ENCODE measurements at regions not wholly inside any gene's neighbourhood (a gene's known extent, or its start where the extent isn't known, plus 50 kb on each side); places are given as distances from the start of the nearest gene placed in this dataset.
"Not testable (repeated sequence)": the region's sequence is repeated elsewhere in the genome, so short reads cannot be mapped to it uniquely, and the experiment has no call there.

DNA sequence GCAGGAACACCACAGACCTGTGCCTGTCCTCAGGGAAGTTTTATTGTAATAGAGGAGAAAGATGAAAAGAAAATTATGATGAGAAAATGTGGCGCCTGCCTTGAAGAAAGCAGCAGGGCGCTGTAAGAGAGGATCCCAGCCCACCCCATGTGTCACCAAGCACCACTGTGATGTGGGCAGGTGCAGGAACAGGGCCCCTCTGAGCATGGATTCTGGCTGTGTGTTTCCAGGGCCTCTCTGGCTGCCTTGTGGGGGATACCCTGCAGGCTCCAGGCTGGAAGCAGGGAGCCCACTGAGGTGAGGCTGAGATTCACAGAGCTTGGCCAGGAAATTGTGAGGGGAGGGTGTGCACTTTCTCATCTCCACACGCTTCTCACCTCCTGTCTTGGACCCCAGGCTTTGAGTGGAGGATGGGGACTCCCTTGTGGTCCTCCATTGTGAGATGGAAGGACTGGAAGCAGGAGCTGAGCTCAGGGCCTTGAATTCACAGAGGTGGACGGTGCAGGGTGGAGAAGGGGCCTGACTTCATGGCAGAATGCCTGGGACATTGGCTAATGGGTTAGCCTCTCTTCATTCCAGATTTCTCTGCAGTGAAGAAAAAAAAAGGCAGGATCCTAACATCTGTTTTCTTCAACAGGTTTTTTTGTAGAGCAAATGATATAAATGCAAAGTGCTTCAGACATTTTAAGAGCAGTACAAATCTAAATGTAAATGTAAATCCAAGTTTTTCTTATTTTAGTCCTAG, 246.6 kb upstream of the B3GAT1 start:
- no peak for DNase-seq

GRCh38 chr11:134657631-134658030, 245.6 kb upstream of the B3GAT1 start:
- DNase-seq = no peak

DNA sequence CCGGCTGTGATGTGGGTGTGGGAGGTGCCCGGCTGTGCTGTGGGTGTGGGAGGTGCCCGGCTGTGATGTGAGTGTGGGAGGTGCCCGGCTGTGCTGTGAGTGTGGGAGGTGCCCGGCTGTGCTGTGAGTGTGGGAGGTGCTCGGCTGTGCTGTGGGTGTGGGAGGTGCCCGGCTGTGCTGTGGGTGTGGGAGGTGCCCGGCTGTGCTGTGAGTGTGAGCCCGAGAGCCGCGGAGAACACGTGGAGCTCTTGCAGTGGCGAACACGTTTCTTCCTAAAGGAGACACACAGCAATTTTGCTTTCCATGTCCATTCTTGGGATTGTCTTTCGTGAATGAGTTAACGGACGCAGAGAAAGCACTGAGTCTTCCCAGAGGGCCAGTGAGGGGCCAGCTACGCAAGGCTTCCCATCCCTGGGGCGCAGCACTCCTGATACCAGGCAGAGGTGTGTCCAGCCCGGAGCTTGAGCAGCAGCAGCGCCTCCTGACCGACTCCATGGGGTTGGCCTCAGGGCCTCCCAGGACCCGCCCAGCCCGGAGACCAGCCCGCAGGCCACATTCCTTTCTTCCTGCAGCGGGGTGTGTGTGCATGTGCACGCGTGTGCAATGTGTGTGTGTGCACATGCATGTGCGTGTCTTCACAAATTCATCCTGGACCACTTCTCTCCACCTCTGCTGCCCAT, 245.0 kb upstream of the B3GAT1 start:
- DNase-seq = no peak

- not testable (repeated sequence) for DNase-seq
Observed at GRCh38 chr11:134656086-134656840, 244.2 kb upstream of the B3GAT1 start.

- no peak for DNase-seq
Observed at GRCh38 chr11:134655189-134655989, 243.3 kb upstream of the B3GAT1 start.

- DNase-seq = no peak
Observed at GRCh38 chr11:134654161-134654915, 242.3 kb upstream of the B3GAT1 start.

DNA sequence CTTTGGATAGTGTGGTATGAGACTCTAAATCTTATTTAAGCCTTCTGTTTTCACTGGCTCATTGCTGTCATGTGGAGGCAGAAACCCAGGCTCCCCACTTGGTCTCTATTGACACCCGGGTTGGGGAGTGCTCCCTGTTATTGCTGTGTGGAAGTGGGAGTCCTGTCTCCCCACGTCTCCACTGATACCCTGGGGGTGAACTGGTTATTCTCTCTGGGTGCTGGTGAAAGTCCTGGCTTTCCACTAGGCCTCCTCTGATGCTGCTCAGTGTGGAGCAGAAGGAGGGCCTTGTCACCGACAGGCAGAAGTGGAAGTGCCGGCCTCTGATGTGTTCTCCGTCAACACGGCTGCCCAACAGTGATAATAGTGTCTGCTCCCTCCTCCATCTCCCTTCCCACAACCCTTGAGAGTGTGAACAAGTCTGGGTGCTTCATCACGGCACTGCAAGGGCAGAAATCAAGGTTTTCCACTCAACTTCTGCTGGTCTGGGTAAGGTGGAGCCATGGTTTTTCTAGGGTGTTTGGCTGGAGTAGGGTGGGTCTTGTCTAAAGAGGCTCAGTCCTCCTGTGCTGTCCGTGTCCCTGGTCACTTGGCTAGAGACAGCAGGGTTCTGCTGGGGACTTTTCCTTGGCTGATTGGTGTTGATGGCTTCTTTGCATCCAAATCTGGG, 240.7 kb upstream of the B3GAT1 start:
- no peak for DNase-seq

DNA sequence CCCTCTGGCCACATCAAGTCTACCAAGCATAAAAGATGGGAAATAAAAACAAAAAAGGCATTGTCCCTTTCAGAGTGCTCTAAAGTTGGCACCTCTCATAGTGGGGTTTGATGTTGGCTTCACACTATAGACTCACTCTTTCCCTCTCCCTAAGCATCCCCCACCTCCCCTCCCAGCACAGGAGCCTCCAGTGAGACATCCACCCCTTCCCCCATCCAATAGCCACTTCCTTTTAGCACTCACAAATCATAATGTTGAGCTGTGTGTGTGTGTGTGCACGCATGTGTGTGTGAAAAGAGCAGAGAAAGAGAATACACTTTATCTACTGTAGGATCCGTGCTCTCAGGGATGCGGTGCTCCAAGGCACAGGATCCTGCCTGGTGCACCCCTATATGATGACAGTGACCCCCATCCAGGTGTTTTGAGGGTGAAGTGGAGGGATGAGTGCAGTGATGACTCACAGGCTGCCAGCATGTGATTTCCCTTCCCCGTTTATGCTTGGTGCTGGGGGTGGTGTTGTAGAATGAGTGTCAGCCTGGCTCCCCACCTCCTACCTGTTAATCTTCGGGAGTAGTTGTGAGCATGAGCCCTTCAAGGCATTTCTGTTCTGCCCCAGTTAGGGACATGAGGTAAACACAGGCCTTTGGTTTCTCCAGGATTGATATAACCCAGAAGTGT, 235.2 kb upstream of the B3GAT1 start:
- peak; percentile 27 for DNase-seq

GRCh38 chr11:134646561-134646960, 234.5 kb upstream of the B3GAT1 start:
- DNase-seq = no peak

- no peak for DNase-seq
Observed at GRCh38 chr11:134645576-134645975, 233.5 kb upstream of the B3GAT1 start.

- no peak for DNase-seq
Observed at GRCh38 chr11:134644476-134645456, 232.7 kb upstream of the B3GAT1 start.

GRCh38 chr11:134643115-134644012, 231.3 kb upstream of the B3GAT1 start:
- DNase-seq = no peak

DNA sequence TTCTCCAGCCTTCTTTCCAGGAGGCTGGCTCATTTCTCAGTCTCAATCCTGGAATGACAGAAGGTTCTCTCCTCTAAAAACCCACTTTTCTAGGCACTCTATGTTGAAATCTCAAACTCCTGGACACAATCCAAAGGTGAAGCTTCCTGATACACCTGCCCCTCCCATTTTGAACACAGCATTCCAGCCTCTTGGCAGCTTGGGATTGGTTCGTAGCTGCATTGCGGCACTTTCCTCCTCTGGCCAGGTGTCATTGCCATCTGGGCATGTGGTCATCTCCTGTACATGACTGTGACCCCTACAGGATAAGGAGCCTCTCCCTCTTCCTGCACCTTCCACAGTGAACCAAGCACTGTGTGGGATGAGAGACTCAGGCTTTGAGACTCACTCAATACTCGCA, 230.2 kb upstream of the B3GAT1 start:
- DNase-seq = no peak

DNA sequence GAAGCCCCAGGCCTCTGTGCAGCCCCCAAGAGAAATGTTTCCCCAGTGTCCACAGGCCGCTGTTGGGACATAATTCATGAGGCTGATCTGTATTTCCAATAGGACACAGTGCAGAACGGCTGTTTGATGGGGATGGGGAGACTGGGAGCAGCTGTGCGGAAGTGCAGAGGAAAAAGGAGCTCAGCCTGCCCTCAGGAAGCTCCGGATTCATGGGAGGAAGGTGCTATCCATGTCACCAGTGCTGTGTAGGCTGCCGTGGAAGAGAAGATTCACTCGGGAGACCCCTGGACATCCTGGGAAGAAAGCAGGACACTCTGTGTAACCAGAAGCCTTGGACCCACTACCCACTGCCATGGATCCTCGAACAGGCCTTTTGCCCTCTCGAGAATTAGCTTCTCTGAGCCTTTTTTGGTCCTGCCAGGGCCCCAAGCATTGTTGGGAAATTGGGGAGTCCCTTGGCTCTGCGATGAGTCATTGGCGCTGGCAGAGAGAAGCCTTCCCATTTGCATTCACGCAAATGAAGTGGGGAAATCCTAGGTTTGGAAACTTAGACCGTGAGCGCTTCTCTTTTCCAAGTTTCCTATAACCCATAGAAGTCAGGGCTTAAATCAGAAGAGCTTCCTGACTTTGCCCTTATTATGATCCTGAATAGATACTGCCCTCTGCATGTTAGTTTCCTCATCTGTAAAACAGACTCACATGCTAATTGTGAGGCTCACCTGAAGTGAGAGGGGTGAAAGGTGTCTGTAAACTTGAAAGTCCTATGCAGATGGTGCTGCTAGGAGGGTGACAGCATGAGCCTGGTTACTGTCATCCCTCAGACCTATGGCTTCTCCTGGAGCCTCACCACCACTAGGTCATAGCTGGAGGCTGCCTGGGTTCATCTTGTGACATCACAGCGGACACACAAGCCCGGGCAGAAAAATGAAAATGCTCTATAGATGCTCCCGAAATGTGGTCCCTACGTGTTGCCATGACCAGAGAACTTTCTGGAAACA, 229.2 kb upstream of the B3GAT1 start:
- no peak for DNase-seq

DNA sequence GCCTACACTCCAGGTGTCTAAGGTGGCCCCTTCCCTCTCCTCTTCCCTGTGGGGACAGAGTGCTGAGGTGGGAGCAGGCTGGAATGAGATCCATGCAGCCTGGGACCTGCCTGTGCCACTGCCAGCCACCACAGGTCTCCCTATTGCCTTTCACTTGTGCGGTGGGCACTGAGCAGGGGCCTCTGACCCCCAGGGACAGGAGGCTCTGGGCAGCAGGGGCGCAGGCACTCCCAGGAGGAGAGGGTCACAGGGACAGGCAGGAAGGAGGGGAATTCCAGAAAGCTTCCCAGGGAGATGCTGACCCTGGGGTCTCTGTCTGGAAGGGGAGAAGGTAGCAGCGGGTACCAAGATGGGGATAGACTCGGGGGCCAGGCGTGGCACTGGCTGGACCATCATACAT, 228.5 kb upstream of the B3GAT1 start:
- DNase-seq = no peak

GRCh38 chr11:134639586-134640330, 227.7 kb upstream of the B3GAT1 start:
- no peak for DNase-seq
